ENCODE measurements at regions not wholly inside any gene's neighbourhood (a gene's known extent, or its start where the extent isn't known, plus 50 kb on each side); places are given as distances from the start of the nearest gene placed in this dataset.

- TF ChIP-seq CTCF (conservative IDR thresholded peaks at IDR 0.05; ENCODE audit: low read depth, low read length), result no peak
- DNase-seq (ENCODE audit: low read depth), result no peak
- no peak overlapping the region for H3K4me3 ChIP-seq (ENCODE audit: low read depth, low read length)
Observed at GRCh38 chr9:11349187-11349586, 736.4 kb upstream of the PTPRD start.

- TF ChIP-seq CTCF (conservative IDR thresholded peaks at IDR 0.05; ENCODE audit: low read depth, low read length), result no peak
- H3K4me3 ChIP-seq (ENCODE audit: low read depth, low read length), result no peak overlapping the region
- no peak for DNase-seq (ENCODE audit: low read depth)
Observed at GRCh38 chr9:11352612-11353011, 739.8 kb upstream of the PTPRD start.

- no peak for TF ChIP-seq CTCF (conservative IDR thresholded peaks at IDR 0.05; ENCODE audit: low read depth, low read length)
- no peak overlapping the region for H3K4me3 ChIP-seq (ENCODE audit: low read depth, low read length)
- DNase-seq (ENCODE audit: low read depth), result peak; percentile 7
Observed at GRCh38 chr9:11356067-11356466, 743.3 kb upstream of the PTPRD start.

GRCh38 chr9:11366585-11367129 is 753.9 kb upstream of the PTPRD start:
- TF ChIP-seq CTCF (conservative IDR thresholded peaks at IDR 0.05; ENCODE audit: low read depth, low read length), result no peak
- DNase-seq (ENCODE audit: low read depth), result no peak
- H3K4me3 ChIP-seq (ENCODE audit: low read depth, low read length), result no peak overlapping the region

- DNase-seq (ENCODE audit: low read depth), result no peak
- no peak for TF ChIP-seq CTCF (conservative IDR thresholded peaks at IDR 0.05; ENCODE audit: low read depth, low read length)
- no peak overlapping the region for H3K4me3 ChIP-seq (ENCODE audit: low read depth, low read length)
Observed at GRCh38 chr9:11374926-11375325, 762.1 kb upstream of the PTPRD start.

- no peak for DNase-seq (ENCODE audit: low read depth)
- TF ChIP-seq CTCF (conservative IDR thresholded peaks at IDR 0.05; ENCODE audit: low read depth, low read length), result no peak
- H3K4me3 ChIP-seq (ENCODE audit: low read depth, low read length), result no peak overlapping the region
Observed at GRCh38 chr9:11402621-11403020, 789.8 kb upstream of the PTPRD start.

GRCh38 chr9:11414241-11414640 is 801.4 kb upstream of the PTPRD start:
- H3K4me3 ChIP-seq (ENCODE audit: low read depth, low read length), result no peak overlapping the region
- no peak for TF ChIP-seq CTCF (conservative IDR thresholded peaks at IDR 0.05; ENCODE audit: low read depth, low read length)
- no peak for DNase-seq (ENCODE audit: low read depth)
